ENCODE measurements at regions not wholly inside any gene's neighbourhood (a gene's known extent, or its start where the extent isn't known, plus 50 kb on each side); places are given as distances from the start of the nearest gene placed in this dataset.

DNA sequence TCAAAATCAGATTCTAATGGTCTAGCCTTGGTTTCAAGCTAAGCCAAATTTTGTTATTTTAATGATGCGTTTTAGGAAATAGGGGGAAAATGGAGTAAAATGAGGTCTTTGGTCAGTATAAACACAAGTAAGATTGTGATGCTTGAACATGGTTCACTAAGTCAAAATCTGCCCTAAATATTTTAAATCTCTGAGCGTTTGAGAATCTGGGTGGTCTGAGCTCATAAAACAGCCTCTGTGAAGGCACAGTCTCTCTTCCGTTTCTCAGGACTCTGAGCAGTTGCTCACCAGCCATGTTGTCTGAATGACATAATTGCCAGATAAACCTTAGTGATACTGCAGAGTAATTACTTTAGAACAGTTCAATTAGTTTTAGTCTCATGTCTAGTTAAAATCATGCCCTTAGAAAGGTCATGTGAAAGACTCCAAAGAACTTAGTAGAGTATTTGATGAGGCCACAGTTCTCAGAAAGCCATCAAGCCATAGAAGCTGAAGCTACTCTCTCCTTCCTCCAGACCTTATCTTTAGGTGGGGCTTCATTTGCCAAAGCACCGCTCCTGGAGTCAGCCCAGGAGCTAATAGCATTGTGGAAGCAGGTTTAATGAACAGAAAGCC lies 257.1 kb upstream of the MAP3K1 start:
- no peak for DNase-seq (ENCODE audit: low spot score)
- TF ChIP-seq, protein P1, sequence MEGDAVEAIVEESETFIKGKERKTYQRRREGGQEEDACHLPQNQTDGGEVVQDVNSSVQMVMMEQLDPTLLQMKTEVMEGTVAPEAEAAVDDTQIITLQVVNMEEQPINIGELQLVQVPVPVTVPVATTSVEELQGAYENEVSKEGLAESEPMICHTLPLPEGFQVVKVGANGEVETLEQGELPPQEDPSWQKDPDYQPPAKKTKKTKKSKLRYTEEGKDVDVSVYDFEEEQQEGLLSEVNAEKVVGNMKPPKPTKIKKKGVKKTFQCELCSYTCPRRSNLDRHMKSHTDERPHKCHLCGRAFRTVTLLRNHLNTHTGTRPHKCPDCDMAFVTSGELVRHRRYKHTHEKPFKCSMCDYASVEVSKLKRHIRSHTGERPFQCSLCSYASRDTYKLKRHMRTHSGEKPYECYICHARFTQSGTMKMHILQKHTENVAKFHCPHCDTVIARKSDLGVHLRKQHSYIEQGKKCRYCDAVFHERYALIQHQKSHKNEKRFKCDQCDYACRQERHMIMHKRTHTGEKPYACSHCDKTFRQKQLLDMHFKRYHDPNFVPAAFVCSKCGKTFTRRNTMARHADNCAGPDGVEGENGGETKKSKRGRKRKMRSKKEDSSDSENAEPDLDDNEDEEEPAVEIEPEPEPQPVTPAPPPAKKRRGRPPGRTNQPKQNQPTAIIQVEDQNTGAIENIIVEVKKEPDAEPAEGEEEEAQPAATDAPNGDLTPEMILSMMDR (IDR thresholded peaks at IDR 0.05; ENCODE audit: extremely low read depth, missing control alignments), result no peak

DNA sequence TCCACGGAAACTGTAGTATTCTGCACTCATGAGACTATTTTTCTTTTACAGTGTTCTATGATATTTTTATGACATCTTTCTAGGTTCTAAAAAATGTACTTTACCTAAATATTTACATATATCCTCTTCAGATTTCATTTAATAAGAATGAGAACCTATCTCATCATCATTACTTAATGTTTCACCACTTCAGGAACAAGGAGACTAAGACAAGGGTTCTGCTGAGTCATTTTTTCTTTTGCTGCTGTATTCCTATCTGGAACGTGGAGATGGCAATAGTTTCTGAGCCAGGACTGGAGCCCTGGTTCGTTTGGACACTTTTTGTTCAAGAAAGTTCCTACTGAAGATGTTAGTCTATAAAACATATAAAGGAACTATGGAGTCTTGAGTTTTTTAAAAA lies 258.2 kb upstream of the MAP3K1 start:
- TF ChIP-seq, protein P1 (IDR thresholded peaks at IDR 0.05; ENCODE audit: extremely low read depth, missing control alignments), result no peak
- no peak for DNase-seq (ENCODE audit: low spot score)

DNA sequence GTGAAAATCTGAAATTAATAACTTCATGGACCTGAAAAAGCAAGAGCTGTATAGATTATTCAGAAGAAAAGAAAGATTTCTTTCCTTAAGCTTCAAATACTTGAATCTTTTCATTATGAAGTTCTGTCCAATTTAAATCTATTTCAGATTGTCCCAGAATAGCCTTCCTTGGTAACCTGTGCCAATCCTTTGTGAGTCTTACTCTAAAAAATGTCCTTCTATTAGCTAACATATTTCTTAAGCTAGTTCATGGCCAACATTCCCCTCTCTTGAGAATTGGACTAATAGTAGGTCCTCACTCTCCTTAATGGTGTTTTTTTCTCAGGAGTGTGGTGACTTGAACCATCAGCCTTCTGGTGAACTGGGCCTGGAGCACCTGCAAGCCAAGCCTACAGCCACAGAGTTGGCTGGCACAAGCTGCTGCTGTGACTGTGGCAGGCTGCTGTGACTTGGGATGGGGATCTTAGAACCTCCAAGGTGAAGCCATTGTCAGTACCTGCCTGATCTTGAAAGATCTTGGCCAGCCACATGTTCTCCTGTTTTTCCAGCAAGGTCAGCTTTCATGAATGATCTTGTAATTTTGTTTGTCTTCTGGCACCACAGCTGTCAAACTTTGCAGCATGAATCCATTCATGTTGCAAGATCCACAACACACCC lies 262.6 kb upstream of the MAP3K1 start:
- TF ChIP-seq, protein P1 (IDR thresholded peaks at IDR 0.05; ENCODE audit: extremely low read depth, missing control alignments), result no peak
- DNase-seq (ENCODE audit: low spot score), result no peak

DNA sequence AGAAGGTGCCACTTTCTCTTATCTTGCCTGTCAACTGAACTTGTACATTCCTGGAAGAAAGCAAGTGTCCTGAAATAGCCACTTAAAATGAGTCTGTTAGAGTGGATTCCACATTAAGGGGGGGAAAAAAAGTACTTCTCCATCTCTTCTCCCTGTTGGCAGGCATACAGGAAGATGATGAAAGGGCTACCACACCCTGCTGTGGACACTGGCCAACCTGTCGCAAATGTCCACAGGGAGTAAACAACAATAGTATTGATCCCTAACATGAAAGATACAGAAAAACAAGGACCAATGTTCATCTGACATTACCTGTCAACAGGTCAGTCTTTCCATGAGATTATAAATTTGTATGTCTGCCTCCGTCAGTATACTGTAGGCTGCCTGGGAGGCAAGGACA lies 265.1 kb upstream of the MAP3K1 start:
- TF ChIP-seq, protein P1 (IDR thresholded peaks at IDR 0.05; ENCODE audit: extremely low read depth, missing control alignments), result no peak
- DNase-seq (ENCODE audit: low spot score), result no peak

DNA sequence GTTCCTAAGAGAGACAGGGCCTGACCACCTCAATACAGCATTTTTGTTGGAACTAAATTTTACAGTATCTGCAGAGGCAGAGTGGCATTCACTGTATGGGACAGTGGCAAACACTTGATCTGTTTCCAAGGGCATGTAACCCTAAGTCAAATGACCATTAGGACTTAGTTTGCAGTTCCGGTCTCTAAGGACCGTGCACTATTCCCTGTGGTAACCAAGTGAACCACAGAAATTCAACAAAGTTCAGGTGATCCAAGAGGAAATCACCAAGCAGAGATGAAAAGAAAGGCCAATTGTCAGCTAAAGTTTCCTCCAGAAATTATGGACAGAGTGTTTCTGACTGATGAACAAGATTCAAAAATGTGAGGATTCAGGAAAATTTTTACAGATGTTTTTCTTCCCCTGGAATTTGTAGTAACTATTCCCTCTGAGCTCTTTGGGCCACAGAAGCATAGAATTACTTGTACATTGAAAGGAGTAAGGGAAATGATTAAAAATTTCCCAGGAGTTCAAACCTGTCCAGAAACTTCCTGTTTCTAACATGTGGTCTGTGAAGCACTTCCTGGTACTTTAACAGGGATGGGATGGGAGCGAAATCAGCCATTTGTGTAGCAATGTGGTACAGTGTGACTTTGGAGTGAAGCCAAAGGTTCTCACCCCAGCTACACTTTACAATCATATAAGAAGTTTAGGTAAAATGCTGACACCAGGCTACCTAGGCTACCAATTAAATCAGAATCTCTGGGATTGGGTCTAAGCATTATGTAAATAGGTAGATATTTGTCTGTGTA lies 266.1 kb upstream of the MAP3K1 start:
- TF ChIP-seq, protein P1 (IDR thresholded peaks at IDR 0.05; ENCODE audit: extremely low read depth, missing control alignments), result no peak
- DNase-seq (ENCODE audit: low spot score), result no peak

DNA sequence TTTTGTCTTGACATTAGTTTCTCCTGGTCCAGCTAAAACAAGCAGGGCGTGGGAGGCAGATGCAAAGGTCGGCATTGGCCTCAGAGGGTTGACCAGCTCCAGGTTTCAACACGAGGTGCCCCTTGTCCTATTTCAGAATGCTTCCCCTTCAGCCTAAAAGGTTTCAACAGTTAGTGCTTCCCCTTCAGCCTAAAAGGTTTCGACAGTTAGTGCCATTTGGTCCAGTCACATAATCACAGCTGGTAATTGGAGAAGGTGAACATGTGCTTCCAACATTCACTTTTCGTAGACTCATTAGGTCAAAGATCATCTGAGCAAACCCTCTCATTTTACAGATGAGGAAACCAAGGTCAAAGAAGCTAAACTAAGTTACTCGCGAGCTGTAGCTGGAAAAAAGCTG lies 270.3 kb upstream of the MAP3K1 start:
- DNase-seq (ENCODE audit: low spot score), result no peak

More for the DNA sequence above, 270.3 kb upstream of the MAP3K1 start:
- TF ChIP-seq, protein P1 (IDR thresholded peaks at IDR 0.05; ENCODE audit: extremely low read depth, missing control alignments), result no peak

All from GM20000 (cell line).